Astrocyte (in vitro differentiated cells and primary cell): ENCODE measurements at regions not wholly inside any gene's neighbourhood (a gene's known extent, or its start where the extent isn't known, plus 50 kb on each side); places are given as distances from the start of the nearest gene placed in this dataset.

Experiments
- DNase-seq: peaks from one replicate; pipeline ENCODE4 v3.0.0-alpha.2; 2010; ENCODE audit warnings: low read depth
- FAIRE-seq: peaks from 2 replicates; lab custom pipeline; 2011; peaks lifted over from hg19 to GRCh38; lab: Jason Lieb, UNC
- H2AFZ ChIP-seq: 2 replicates; pipeline ENCODE4 v1.6.0; 2012; ENCODE audit warnings: low read depth, low read length, inconsistent platforms
- H3K27ac ChIP-seq: 2 replicates; pipeline ENCODE4 v1.5.1; 2011; ENCODE audit warnings: low read depth, low read length, inconsistent platforms
- H3K27me3 ChIP-seq: 2 replicates; pipeline ENCODE4 v1.6.0; 2011; ENCODE audit warnings: low read length, inconsistent platforms; ENCODE audit not compliant: insufficient read depth
- H3K36me3 ChIP-seq: 2 replicates; pipeline ENCODE4 v1.5.1; 2011; ENCODE audit warnings: low read length, inconsistent platforms; ENCODE audit not compliant: insufficient read depth
- H3K4me1 ChIP-seq: 2 replicates; pipeline ENCODE4 v1.5.1; 2011; ENCODE audit warnings: low read length, inconsistent platforms; ENCODE audit not compliant: insufficient read depth
- H3K4me2 ChIP-seq: 2 replicates; pipeline ENCODE4 v1.6.0; 2012; ENCODE audit warnings: low read length, inconsistent platforms
- H3K4me3 ChIP-seq: 2 replicates; pipeline ENCODE4 v1.5.1; 2011; ENCODE audit warnings: low read depth, mild to moderate bottlenecking, low read length, inconsistent platforms; ENCODE audit not compliant: insufficient read depth
- H3K79me2 ChIP-seq: 2 replicates; pipeline ENCODE4 v1.6.0; 2012; ENCODE audit warnings: mild to moderate bottlenecking, low read length, inconsistent platforms; ENCODE audit not compliant: insufficient read depth
- H3K9ac ChIP-seq: 2 replicates; pipeline ENCODE4 v1.6.0; 2012; ENCODE audit warnings: mild to moderate bottlenecking, low read length, inconsistent platforms
- H3K9me3 ChIP-seq: 2 replicates; pipeline ENCODE4 v1.5.1; 2012; ENCODE audit warnings: low read depth, mild to moderate bottlenecking, low read length, inconsistent platforms; ENCODE audit not compliant: insufficient read depth
- H4K20me1 ChIP-seq: 2 replicates; pipeline ENCODE4 v1.6.0; 2012; ENCODE audit warnings: low read length, inconsistent platforms; ENCODE audit not compliant: insufficient read depth
- H3K27ac Mint-ChIP-seq: one replicate; pipeline ENCODE4 v1.8.0; 2021; ENCODE audit warnings: mild to moderate bottlenecking, mixed read lengths; ENCODE audit not compliant: unreplicated experiment
- H3K27me3 Mint-ChIP-seq: one replicate; pipeline ENCODE4 v1.8.0; 2021; ENCODE audit warnings: low read depth, mixed read lengths; ENCODE audit not compliant: unreplicated experiment
- H3K36me3 Mint-ChIP-seq: one replicate; pipeline ENCODE4 v1.8.0; 2021; ENCODE audit warnings: low read depth, mixed read lengths; ENCODE audit not compliant: unreplicated experiment
- H3K4me1 Mint-ChIP-seq: one replicate; pipeline ENCODE4 v1.8.0; 2021; ENCODE audit warnings: low read depth, mixed read lengths; ENCODE audit not compliant: unreplicated experiment
- H3K4me3 Mint-ChIP-seq: one replicate; pipeline ENCODE4 v1.8.0; 2021; ENCODE audit warnings: mild to moderate bottlenecking, moderate library complexity, mixed read lengths; ENCODE audit not compliant: unreplicated experiment
- H3K9me3 Mint-ChIP-seq: one replicate; pipeline ENCODE4 v1.8.0; 2021; ENCODE audit warnings: mild to moderate bottlenecking, mixed read lengths; ENCODE audit not compliant: unreplicated experiment
- EZH2 ChIP-seq: IDR thresholded peaks from 2 replicates; pipeline ENCODE4 v1.6.1; 2012; ENCODE audit warnings: mild to moderate bottlenecking, low read length, inconsistent platforms; ENCODE audit not compliant: insufficient read depth
- TF ChIP-seq, protein P1 (sequence below): IDR thresholded peaks from 2 replicates; pipeline ENCODE4 v1.5.1; 2011; ENCODE audit warnings: low read depth, mild to moderate bottlenecking, inconsistent platforms, low read length, moderate library complexity; ENCODE audit not compliant: insufficient read depth

DNA sequence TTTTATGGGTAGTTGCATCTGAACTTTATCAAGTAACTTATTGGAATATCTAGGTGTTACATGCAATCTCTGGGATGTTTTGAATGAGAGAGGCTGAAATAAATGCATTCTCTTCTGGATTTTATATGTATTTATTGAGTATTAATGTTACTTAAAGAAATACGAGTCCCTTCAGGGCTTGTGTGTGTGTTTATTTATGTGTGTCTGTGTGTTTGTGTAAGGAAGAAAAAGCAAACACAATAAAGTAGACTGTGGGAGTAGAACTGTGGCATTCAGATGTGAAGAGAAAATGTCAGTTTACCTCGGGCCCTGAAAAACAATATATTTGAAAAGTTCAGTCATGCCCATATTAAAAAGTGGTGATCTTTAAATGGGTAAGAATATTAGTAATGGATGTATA lies 250.5 kb downstream of the RPL10L start:
- H4K20me1 ChIP-seq: no peaks in the 10 kb centered on the region
- H3K9me3 Mint-ChIP-seq: no peaks in the 10 kb centered on the region
- no peak overlapping the region for H3K4me3 ChIP-seq
- H3K4me2 ChIP-seq: no peak overlapping the region
- H3K27me3 Mint-ChIP-seq: no peaks in the 10 kb centered on the region
- H3K27ac Mint-ChIP-seq: no peak overlapping the region
- FAIRE-seq: no peak
- H3K9me3 ChIP-seq: no peaks in the 10 kb centered on the region
- no peak overlapping the region for H2AFZ ChIP-seq
- no peak overlapping the region for H3K27ac ChIP-seq
- no peaks in the 10 kb centered on the region for H3K79me2 ChIP-seq
- TF ChIP-seq, protein P1, sequence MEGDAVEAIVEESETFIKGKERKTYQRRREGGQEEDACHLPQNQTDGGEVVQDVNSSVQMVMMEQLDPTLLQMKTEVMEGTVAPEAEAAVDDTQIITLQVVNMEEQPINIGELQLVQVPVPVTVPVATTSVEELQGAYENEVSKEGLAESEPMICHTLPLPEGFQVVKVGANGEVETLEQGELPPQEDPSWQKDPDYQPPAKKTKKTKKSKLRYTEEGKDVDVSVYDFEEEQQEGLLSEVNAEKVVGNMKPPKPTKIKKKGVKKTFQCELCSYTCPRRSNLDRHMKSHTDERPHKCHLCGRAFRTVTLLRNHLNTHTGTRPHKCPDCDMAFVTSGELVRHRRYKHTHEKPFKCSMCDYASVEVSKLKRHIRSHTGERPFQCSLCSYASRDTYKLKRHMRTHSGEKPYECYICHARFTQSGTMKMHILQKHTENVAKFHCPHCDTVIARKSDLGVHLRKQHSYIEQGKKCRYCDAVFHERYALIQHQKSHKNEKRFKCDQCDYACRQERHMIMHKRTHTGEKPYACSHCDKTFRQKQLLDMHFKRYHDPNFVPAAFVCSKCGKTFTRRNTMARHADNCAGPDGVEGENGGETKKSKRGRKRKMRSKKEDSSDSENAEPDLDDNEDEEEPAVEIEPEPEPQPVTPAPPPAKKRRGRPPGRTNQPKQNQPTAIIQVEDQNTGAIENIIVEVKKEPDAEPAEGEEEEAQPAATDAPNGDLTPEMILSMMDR: no peak
- no peak for TF ChIP-seq EZH2
- no peaks in the 10 kb centered on the region for H3K4me1 Mint-ChIP-seq
- H3K4me1 ChIP-seq: no peaks in the 10 kb centered on the region
- H3K27me3 ChIP-seq: peaks cover 3% of the 10 kb centered on the region
- no peaks in the 10 kb centered on the region for H3K36me3 Mint-ChIP-seq
- H3K9ac ChIP-seq: no peak overlapping the region
- DNase-seq: no peak
- H3K4me3 Mint-ChIP-seq: no peak overlapping the region
- no peaks in the 10 kb centered on the region for H3K36me3 ChIP-seq

DNA sequence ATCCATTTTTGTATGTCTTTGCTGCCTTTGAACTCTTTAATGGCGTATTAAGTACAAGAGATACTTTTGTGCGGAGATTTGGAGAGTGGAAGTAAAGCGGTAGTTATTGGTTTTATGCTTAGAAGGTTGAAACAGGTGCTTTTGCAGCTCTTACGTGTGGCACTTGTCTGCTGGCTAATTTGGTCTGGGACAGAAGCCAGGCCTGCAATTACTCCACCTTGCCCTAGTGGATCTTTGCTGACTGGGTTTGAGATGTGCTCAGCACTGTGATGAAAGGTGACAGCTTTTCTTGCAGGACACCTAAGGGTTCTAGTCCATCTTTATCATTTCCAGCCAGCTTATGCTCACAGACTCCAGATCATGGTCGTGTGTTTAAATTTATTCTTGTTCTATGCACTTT lies 252.5 kb downstream of the RPL10L start:
- TF ChIP-seq EZH2: no peak
- TF ChIP-seq, protein P1: no peak
- H3K27me3 Mint-ChIP-seq: no peaks in the 10 kb centered on the region
- Histone ChIP-seq H3K9me3 (no peaks in the 10 kb centered on the region), H3K79me2 (no peaks in the 10 kb centered on the region), H3K36me3 (no peaks in the 10 kb centered on the region), H3K27ac (no peak overlapping the region), H3K4me1 (no peaks in the 10 kb centered on the region), H2AFZ (no peak overlapping the region), H4K20me1 (no peaks in the 10 kb centered on the region), H3K4me3 (no peak overlapping the region), H3K9ac (no peak overlapping the region), H3K27me3 (no peaks in the 10 kb centered on the region), H3K4me2 (no peak overlapping the region)
- H3K27ac Mint-ChIP-seq: no peak overlapping the region
- no peaks in the 10 kb centered on the region for H3K4me1 Mint-ChIP-seq
- no peaks in the 10 kb centered on the region for H3K36me3 Mint-ChIP-seq
- no peak for FAIRE-seq
- DNase-seq: no peak
- no peak overlapping the region for H3K4me3 Mint-ChIP-seq
- H3K9me3 Mint-ChIP-seq: peaks cover 2% of the 10 kb centered on the region

DNA sequence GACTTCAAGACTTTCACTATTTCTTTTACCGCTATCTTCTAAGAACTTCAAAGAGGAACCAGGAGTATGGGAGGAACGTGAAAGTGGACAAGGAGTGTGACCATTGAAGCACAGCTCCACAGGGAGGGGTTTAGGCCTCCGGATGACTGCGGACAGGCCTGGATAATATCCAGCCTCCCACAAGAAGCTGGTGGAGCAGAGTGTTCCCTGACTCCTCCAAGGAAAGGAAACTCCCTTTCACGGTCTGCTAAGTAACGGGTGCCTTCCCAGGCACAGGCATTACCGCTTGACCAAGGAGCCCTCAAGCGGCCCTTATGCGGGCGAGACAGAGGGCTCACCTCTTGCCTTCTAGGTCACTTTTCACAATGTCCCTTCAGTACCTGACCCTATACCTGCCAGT lies 267.0 kb downstream of the RPL10L start:
- TF ChIP-seq EZH2: no peak
- TF ChIP-seq, protein P1: no peak
- Histone ChIP-seq H3K36me3 (no peaks in the 10 kb centered on the region), H3K9me3 (no peaks in the 10 kb centered on the region), H3K27me3 (no peaks in the 10 kb centered on the region), H3K4me3 (no peak overlapping the region), H3K4me2 (no peak overlapping the region), H3K9ac (no peak overlapping the region), H4K20me1 (no peaks in the 10 kb centered on the region), H2AFZ (no peak overlapping the region), H3K79me2 (no peaks in the 10 kb centered on the region), H3K4me1 (no peaks in the 10 kb centered on the region), H3K27ac (no peak overlapping the region)
- Mint-ChIP-seq H3K27ac (no peak overlapping the region), H3K36me3 (no peaks in the 10 kb centered on the region), H3K4me1 (no peaks in the 10 kb centered on the region), H3K27me3 (no peaks in the 10 kb centered on the region), H3K4me3 (no peak overlapping the region), H3K9me3 (no peaks in the 10 kb centered on the region)
- DNase-seq: no peak
- no peak for FAIRE-seq
